ENCODE measurements at regions not wholly inside any gene's neighbourhood (a gene's known extent, or its start where the extent isn't known, plus 50 kb on each side); places are given as distances from the start of the nearest gene placed in this dataset.
A peak's percentile ranks its signal among the peaks of the same experiment; 100 is the strongest.

DNA sequence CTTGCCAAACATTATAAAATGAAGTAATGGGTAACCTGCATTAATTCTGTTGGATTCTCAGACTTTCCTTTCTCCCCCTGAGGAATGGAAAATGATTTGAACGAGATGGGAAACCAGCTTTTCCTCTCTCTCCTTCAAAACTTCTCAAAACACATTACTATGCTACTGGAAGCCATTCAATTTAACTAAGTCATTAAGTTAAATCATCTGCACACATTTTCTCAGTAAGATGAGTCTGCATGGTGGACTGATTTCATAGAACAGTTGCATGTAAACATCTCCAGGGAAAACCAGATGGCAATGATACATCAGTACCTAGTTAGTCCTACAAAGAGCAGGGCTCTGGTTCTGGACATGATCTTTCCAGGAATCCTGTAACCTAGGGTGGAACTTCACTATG, 59.9 kb downstream of the BMP4 start:
- H3K27me3 ChIP-seq (ENCODE audit: insufficient read depth, low read length): no peaks in the 10 kb centered on the region
- no peak overlapping the region for H3K27ac ChIP-seq (ENCODE audit: low read length)
- H3K9ac ChIP-seq (ENCODE audit: low read depth, low read length): no peak overlapping the region
- no peak overlapping the region for H3K4me3 ChIP-seq (ENCODE audit: low read length)
- H3K9me3 ChIP-seq (ENCODE audit: insufficient read depth, low read depth, low read length): no peaks in the 10 kb centered on the region
- H3K4me1 ChIP-seq (ENCODE audit: insufficient read depth, low read length): no peaks in the 10 kb centered on the region
- H3K36me3 ChIP-seq (ENCODE audit: insufficient read depth, low read depth, low read length): no peaks in the 10 kb centered on the region

GRCh38 chr14:53894456-53894855, 62.2 kb downstream of the BMP4 start:
- Histone ChIP-seq H3K4me1 (ENCODE audit: insufficient read depth, low read length) (peaks cover 14% of the 10 kb centered on the region), H3K4me3 (ENCODE audit: low read length) (no peak overlapping the region), H3K9me3 (ENCODE audit: insufficient read depth, low read depth, low read length) (no peaks in the 10 kb centered on the region), H3K36me3 (ENCODE audit: insufficient read depth, low read depth, low read length) (no peaks in the 10 kb centered on the region), H3K27ac (ENCODE audit: low read length) (no peak overlapping the region), H3K9ac (ENCODE audit: low read depth, low read length) (no peak overlapping the region), H3K27me3 (ENCODE audit: insufficient read depth, low read length) (no peaks in the 10 kb centered on the region)

DNA sequence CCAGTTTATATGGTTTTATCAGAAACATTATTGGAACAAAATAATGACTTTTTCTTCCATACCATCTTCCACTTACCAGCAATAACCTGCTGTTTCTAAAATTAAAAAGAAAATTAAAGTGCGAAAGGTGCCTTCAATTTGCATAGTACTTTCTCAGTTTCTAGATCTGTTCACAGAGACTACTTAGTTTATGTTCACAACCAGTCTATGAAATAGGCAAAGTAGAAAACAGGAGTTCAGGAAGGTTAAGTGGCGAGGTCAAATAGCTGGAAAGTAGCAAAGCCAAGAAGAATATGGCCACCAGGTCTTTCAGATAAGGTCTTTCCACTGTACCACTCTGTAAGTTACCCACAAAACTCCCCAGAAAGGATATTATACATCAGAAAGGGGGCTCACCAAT, 63.3 kb downstream of the BMP4 start:
- Histone ChIP-seq H3K4me1 (ENCODE audit: insufficient read depth, low read length) (peaks cover 14% of the 10 kb centered on the region), H3K9ac (ENCODE audit: low read depth, low read length) (no peak overlapping the region), H3K4me3 (ENCODE audit: low read length) (no peak overlapping the region), H3K36me3 (ENCODE audit: insufficient read depth, low read depth, low read length) (no peaks in the 10 kb centered on the region), H3K27ac (ENCODE audit: low read length) (no peak overlapping the region), H3K9me3 (ENCODE audit: insufficient read depth, low read depth, low read length) (no peaks in the 10 kb centered on the region), H3K27me3 (ENCODE audit: insufficient read depth, low read length) (no peaks in the 10 kb centered on the region)

- H3K4me1 ChIP-seq (ENCODE audit: insufficient read depth, low read length): peaks cover 14% of the 10 kb centered on the region
- no peaks in the 10 kb centered on the region for H3K27me3 ChIP-seq (ENCODE audit: insufficient read depth, low read length)
- peak overlapping the region; percentile 19; the same call in 1 of the 2 replicates for H3K4me3 ChIP-seq (ENCODE audit: low read length)
- no peaks in the 10 kb centered on the region for H3K36me3 ChIP-seq (ENCODE audit: insufficient read depth, low read depth, low read length)
- H3K9me3 ChIP-seq (ENCODE audit: insufficient read depth, low read depth, low read length): no peaks in the 10 kb centered on the region
- no peak overlapping the region for H3K27ac ChIP-seq (ENCODE audit: low read length)
- no peak overlapping the region for H3K9ac ChIP-seq (ENCODE audit: low read depth, low read length)
These were observed 66.0 kb downstream of the BMP4 start for GRCh38 chr14:53890611-53891101.

DNA sequence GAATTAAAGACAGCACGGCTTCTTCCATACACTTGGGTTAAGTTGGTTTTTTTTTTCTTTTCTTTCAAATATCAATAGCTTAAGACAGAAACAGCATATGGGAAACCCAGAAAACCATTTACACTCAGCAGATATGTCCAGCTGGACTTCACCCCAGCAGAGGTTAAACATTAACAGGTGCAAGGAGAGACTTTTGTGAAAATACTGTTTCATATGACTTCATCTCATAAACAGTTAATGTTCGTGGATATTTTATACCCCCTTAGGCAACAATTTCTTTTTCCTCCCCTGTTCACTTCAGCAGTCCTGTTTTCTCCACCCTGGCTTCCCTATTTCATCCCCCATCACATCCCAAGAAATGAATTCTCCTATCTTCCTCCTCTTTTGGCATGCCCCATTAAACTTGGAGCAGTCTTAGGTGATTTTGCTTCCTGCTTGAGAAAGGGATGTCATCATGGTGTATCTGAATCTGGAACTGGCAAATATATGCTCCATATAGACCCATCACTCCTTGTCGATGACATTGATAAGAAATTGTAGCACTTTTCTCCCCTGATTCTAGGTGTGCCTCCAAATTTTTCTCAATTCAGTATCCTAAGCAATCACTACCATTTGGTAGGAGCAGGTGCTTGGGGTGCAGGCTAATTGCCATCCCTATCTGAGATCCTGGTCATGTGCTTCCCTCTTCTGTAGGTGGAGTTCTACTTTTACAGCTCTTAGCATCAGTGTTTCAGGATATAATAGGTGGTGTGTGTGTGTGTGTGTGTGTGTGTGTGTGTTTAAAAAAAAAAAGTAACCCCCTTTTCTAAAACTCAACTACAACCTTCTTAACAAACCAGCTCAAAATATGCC, 67.9 kb downstream of the BMP4 start:
- H3K27ac ChIP-seq (ENCODE audit: low read length): no peak overlapping the region
- no peak overlapping the region for H3K9ac ChIP-seq (ENCODE audit: low read depth, low read length)
- no peaks in the 10 kb centered on the region for H3K9me3 ChIP-seq (ENCODE audit: insufficient read depth, low read depth, low read length)
- no peaks in the 10 kb centered on the region for H3K36me3 ChIP-seq (ENCODE audit: insufficient read depth, low read depth, low read length)
- peaks cover 14% of the 10 kb centered on the region for H3K4me1 ChIP-seq (ENCODE audit: insufficient read depth, low read length)
- no peak overlapping the region for H3K4me3 ChIP-seq (ENCODE audit: low read length)
- H3K27me3 ChIP-seq (ENCODE audit: insufficient read depth, low read length): no peaks in the 10 kb centered on the region

DNA sequence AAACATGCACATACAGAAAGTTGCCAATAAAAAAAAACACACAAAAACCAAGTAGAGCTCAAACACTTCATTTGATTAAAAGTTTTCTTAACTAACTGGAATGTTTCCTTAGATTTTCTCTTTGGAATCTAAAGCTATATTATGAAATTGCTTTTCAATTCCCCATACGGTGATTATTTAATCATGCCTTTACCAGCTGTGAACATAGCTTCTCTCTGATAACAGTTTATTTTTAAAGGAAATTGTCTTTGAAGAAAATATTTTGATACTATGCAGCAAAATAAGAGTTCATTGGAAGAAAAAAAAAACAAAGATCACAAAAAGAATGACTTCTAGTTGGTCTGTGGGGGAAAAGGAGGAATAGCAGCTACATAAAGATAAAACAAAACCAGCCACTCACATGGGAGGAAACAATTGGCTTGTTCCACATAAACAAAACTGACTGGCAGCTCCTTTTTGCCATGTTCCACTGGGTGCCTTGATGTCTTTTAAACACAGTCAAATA, 71.4 kb downstream of the BMP4 start:
- H3K9ac ChIP-seq (ENCODE audit: low read depth, low read length): no peak overlapping the region
- H3K27me3 ChIP-seq (ENCODE audit: insufficient read depth, low read length): no peaks in the 10 kb centered on the region
- H3K4me1 ChIP-seq (ENCODE audit: insufficient read depth, low read length): peaks cover 4% of the 10 kb centered on the region
- H3K27ac ChIP-seq (ENCODE audit: low read length): no peak overlapping the region
- H3K9me3 ChIP-seq (ENCODE audit: insufficient read depth, low read depth, low read length): no peaks in the 10 kb centered on the region
- H3K4me3 ChIP-seq (ENCODE audit: low read length): no peak overlapping the region
- H3K36me3 ChIP-seq (ENCODE audit: insufficient read depth, low read depth, low read length): no peaks in the 10 kb centered on the region

DNA sequence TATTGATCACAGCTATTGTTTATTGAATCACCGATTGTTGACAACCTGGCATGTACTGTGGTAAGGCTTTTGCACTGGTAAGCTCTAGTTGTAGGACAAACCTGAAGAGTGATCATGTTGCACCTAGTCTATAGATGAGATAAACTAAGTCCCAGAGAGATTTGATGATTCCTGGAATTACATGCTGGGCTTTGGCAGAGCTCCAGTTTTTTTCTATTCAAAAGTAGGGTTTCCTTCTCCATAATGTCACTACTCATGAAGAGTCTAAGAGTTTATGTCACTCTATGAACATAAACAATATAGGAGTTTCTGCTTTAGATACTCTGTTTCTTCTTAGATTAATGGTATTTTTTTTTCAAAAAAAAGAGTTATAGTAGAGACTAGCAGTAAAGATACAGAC, 72.0 kb downstream of the BMP4 start:
- Histone ChIP-seq H3K27me3 (ENCODE audit: insufficient read depth, low read length) (no peaks in the 10 kb centered on the region), H3K27ac (ENCODE audit: low read length) (no peak overlapping the region), H3K4me3 (ENCODE audit: low read length) (no peak overlapping the region), H3K9me3 (ENCODE audit: insufficient read depth, low read depth, low read length) (no peaks in the 10 kb centered on the region), H3K36me3 (ENCODE audit: insufficient read depth, low read depth, low read length) (no peaks in the 10 kb centered on the region), H3K9ac (ENCODE audit: low read depth, low read length) (no peak overlapping the region), H3K4me1 (ENCODE audit: insufficient read depth, low read length) (no peaks in the 10 kb centered on the region)

DNA sequence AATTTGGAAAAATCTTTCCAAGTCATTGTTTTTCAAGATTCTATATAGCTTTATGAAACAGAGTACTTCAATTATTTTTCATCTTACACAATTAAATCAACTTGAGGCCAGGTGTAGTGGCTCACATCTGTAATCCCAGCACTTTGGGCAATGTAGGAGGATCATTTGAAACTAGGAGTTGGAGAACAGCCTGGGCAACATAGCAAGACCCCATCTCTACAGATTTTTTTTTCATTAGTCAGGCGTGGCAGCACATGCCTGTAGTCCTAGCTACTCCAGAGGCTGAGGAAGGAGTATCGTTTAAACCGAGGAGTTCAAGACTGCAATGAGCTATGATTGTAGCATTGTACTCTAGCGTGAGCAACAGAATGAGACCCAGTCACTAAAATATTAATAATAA, 72.9 kb downstream of the BMP4 start:
- no peak overlapping the region for H3K4me3 ChIP-seq (ENCODE audit: low read length)
- no peaks in the 10 kb centered on the region for H3K4me1 ChIP-seq (ENCODE audit: insufficient read depth, low read length)
- H3K9ac ChIP-seq (ENCODE audit: low read depth, low read length): no peak overlapping the region

GRCh38 chr14:53882684-53883083, 73.9 kb downstream of the BMP4 start:
- no peaks in the 10 kb centered on the region for H3K4me1 ChIP-seq (ENCODE audit: insufficient read depth, low read length)

More for the DNA sequence above, 72.9 kb downstream of the BMP4 start:
- Histone ChIP-seq H3K9me3 (ENCODE audit: insufficient read depth, low read depth, low read length) (no peaks in the 10 kb centered on the region), H3K27me3 (ENCODE audit: insufficient read depth, low read length) (no peaks in the 10 kb centered on the region), H3K36me3 (ENCODE audit: insufficient read depth, low read depth, low read length) (no peaks in the 10 kb centered on the region), H3K27ac (ENCODE audit: low read length) (no peak overlapping the region)

GRCh38 chr14:53881921-53882320, 74.7 kb downstream of the BMP4 start:
- no peaks in the 10 kb centered on the region for H3K27me3 ChIP-seq (ENCODE audit: insufficient read depth, low read length)
- no peak overlapping the region for H3K9ac ChIP-seq (ENCODE audit: low read depth, low read length)
- H3K9me3 ChIP-seq (ENCODE audit: insufficient read depth, low read depth, low read length): no peaks in the 10 kb centered on the region
- no peak overlapping the region for H3K27ac ChIP-seq (ENCODE audit: low read length)
- H3K36me3 ChIP-seq (ENCODE audit: insufficient read depth, low read depth, low read length): no peaks in the 10 kb centered on the region
- no peaks in the 10 kb centered on the region for H3K4me1 ChIP-seq (ENCODE audit: insufficient read depth, low read length)
- no peak overlapping the region for H3K4me3 ChIP-seq (ENCODE audit: low read length)

More at GRCh38 chr14:53882684-53883083, 73.9 kb downstream of the BMP4 start:
- Histone ChIP-seq H3K4me3 (ENCODE audit: low read length) (no peak overlapping the region), H3K9me3 (ENCODE audit: insufficient read depth, low read depth, low read length) (no peaks in the 10 kb centered on the region), H3K9ac (ENCODE audit: low read depth, low read length) (no peak overlapping the region), H3K27me3 (ENCODE audit: insufficient read depth, low read length) (no peaks in the 10 kb centered on the region), H3K36me3 (ENCODE audit: insufficient read depth, low read depth, low read length) (no peaks in the 10 kb centered on the region), H3K27ac (ENCODE audit: low read length) (no peak overlapping the region)

DNA sequence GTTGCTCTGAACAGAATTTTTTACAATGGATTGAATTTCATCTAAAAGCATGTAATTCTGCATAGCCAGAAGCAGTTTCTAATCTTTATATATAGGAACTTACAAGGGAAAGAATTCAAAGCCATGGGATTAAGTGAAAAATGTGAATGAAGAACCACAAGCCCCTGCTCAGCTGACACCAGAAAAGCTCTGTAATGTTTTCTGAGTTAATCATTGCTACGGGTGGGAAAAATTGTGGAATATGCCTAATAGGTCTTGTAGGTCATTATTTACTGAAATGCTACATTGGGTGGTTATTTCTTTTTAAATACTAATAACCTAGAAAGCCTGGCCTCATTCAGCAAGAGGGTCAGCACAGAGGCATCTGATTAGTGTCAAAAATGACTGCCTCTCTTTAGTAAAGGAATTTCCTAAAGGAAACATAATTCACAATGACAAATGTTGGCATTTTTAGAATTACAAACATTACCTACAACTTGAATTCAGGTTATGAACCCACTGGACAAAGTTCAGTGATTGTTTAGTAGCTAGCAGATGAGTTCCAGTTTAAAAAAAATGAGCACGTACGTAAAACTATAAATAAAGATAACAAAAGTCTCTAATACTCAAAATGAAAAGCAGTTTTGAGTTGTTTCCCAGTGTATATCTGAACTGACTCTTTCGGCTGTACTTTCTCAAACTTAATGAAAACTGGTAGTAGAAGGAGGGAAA, 75.3 kb downstream of the BMP4 start:
- H3K9ac ChIP-seq (ENCODE audit: low read depth, low read length): no peak overlapping the region
- H3K4me3 ChIP-seq (ENCODE audit: low read length): no peak overlapping the region
- no peaks in the 10 kb centered on the region for H3K4me1 ChIP-seq (ENCODE audit: insufficient read depth, low read length)
- H3K9me3 ChIP-seq (ENCODE audit: insufficient read depth, low read depth, low read length): no peaks in the 10 kb centered on the region
- no peak overlapping the region for H3K27ac ChIP-seq (ENCODE audit: low read length)
- no peaks in the 10 kb centered on the region for H3K27me3 ChIP-seq (ENCODE audit: insufficient read depth, low read length)
- H3K36me3 ChIP-seq (ENCODE audit: insufficient read depth, low read depth, low read length): no peaks in the 10 kb centered on the region

DNA sequence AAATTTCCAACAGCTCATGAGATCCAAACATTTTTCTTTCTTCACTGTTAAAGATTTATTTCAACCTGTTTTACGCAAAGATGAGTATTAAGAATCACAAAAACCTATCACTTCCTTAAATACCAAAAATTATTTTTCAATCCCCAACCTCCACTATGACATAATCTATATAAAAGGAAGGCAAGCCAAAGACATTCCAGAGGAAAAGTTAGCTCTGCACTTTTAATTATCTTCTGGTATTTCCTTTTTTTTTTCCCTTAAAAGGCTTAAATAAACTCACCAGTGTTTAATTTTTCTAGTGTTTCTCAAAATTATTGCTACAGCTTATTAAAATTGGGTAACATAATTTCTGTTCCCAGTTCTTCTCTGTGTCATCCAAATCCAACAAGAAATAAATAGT, 75.9 kb downstream of the BMP4 start:
- Histone ChIP-seq H3K4me1 (ENCODE audit: insufficient read depth, low read length) (no peaks in the 10 kb centered on the region), H3K27ac (ENCODE audit: low read length) (no peak overlapping the region), H3K36me3 (ENCODE audit: insufficient read depth, low read depth, low read length) (no peaks in the 10 kb centered on the region), H3K27me3 (ENCODE audit: insufficient read depth, low read length) (no peaks in the 10 kb centered on the region), H3K9ac (ENCODE audit: low read depth, low read length) (no peak overlapping the region), H3K4me3 (ENCODE audit: low read length) (no peak overlapping the region), H3K9me3 (ENCODE audit: insufficient read depth, low read depth, low read length) (no peaks in the 10 kb centered on the region)

Measured in iPS-20b (cell line).